ENCODE measurements at regions not wholly inside any gene's neighbourhood (a gene's known extent, or its start where the extent isn't known, plus 50 kb on each side); places are given as distances from the start of the nearest gene placed in this dataset.

DNA sequence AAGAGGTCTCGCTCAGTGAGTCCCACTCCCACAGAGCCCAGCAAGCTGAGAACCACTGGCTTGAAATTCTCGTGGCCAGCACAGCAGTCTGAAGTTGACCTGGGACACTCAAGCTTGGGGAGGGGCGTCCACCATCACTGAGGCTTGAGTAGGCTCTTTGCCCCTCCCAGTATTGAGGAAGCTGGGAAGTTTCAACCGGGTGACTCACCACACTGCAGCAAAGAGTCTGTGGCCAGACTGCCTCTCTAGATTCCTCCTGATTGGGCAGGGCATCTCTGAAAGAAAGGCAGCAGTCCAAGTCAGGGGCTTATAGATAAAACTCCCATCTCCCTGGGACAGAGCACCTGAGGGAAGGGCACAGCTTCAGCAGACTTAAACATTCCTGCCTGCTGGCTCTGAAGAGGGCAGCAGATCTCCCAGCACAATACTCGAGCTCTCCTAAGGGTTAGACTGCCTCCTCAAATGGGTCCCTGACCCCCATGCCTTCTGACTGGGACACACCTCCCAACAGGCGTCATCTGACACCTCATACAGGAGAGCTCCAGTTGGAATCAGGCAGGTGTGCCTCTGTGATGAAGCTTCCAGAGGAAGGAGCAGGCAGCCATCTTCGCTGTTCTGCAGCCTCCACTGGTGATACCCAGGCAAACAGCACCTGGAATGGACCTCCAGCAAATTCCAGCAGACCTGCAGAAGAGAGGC, 970.9 kb upstream of the LRRN3 start:
- intact Hi-C loops (cut with micrococcal nuclease) = no loop called here
- Histone ChIP-seq H3K4me1 (ENCODE audit: control insufficient read depth in 1 of 2, insufficient read depth in 2 of 2, low read length in 2 of 2) (no peaks in the 10 kb centered on the region), H3K79me2 (ENCODE audit: insufficient read depth, low read length) (no peaks in the 10 kb centered on the region), H3K9ac (ENCODE audit: insufficient read depth, low read length, poor library complexity, severe bottlenecking) (no peak overlapping the region), H3K4me2 (replicated peaks; ENCODE audit: extremely low read depth, low read length, poor library complexity, severe bottlenecking) (no peak overlapping the region), H3K9me3 (replicated peaks in 1 of 2; ENCODE audit: control insufficient read depth in 1 of 2, insufficient read depth in 1 of 2, low read length in 2 of 2) (peaks cover 12 to 23% of the 10 kb centered on the region in 2 donors), H4K20me1 (ENCODE audit: insufficient read depth, low read length) (no peaks in the 10 kb centered on the region), H3K27me3 (ENCODE audit: control insufficient read depth in 2 of 2, insufficient read depth in 2 of 2, low read length in 2 of 2) (no peaks in the 10 kb centered on the region), H3K27ac (ENCODE audit: low read depth in 1 of 2, low read length in 2 of 2) (no peak overlapping the region), H2AFZ (ENCODE audit: insufficient read depth, low read depth, low read length, poor library complexity, severe bottlenecking) (no peak overlapping the region), H3K36me3 (replicated peaks in 1 of 2; ENCODE audit: control insufficient read depth in 1 of 2, insufficient read depth in 2 of 2, low read length in 2 of 2) (no peaks in the 10 kb centered on the region), H3K4me3 (replicated peaks in 1 of 3; ENCODE audit: low read depth in 2 of 3, low read length in 3 of 3) (no peak overlapping the region)
- no peaks in the 10 kb centered on the region for H3K27me3 Mint-ChIP-seq (ENCODE audit: low read depth in 3 of 3)
- no peaks in the 10 kb centered on the region for H3K4me1 Mint-ChIP-seq
- H3K36me3 Mint-ChIP-seq = no peaks in the 10 kb centered on the region
- peaks cover 4 to 20% (median 8%) of the 10 kb centered on the region in 7 donors for H3K9me3 Mint-ChIP-seq
- TF ChIP-seq, protein P1, sequence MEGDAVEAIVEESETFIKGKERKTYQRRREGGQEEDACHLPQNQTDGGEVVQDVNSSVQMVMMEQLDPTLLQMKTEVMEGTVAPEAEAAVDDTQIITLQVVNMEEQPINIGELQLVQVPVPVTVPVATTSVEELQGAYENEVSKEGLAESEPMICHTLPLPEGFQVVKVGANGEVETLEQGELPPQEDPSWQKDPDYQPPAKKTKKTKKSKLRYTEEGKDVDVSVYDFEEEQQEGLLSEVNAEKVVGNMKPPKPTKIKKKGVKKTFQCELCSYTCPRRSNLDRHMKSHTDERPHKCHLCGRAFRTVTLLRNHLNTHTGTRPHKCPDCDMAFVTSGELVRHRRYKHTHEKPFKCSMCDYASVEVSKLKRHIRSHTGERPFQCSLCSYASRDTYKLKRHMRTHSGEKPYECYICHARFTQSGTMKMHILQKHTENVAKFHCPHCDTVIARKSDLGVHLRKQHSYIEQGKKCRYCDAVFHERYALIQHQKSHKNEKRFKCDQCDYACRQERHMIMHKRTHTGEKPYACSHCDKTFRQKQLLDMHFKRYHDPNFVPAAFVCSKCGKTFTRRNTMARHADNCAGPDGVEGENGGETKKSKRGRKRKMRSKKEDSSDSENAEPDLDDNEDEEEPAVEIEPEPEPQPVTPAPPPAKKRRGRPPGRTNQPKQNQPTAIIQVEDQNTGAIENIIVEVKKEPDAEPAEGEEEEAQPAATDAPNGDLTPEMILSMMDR (IDR thresholded peaks at IDR 0.05) = no peak
- no peak overlapping the region for H3K4me3 Mint-ChIP-seq
- H3K27ac Mint-ChIP-seq = no peak overlapping the region
- no peak for DNase-seq
- 81% methylated on average over 5 of the region's 7 CpGs for WGBS (ENCODE audit: insufficient coverage)

DNA sequence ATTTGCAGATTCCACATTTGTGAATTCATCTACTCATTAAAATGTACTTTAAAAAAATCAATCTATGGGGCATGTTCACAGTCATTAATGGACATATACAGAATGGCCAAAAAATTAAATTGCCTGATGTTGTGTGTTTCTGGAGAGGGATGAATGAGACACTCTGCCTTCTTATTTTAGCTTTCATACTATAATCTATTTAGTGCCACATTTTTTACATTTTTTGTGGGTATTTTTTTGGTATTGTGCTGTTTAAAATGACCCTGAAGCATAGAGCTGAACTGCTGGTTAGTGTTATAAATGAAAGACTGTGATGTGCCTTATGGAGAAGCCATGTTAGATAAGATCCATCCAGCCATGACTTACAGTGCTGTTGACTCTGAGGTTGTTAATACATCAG, 961.8 kb upstream of the LRRN3 start:
- no peak overlapping the region for H3K27ac ChIP-seq (ENCODE audit: low read depth in 1 of 2, low read length in 2 of 2)
- TF ChIP-seq, protein P1 (IDR thresholded peaks at IDR 0.05) = no peak
- H4K20me1 ChIP-seq (ENCODE audit: insufficient read depth, low read length) = no peaks in the 10 kb centered on the region
- H3K79me2 ChIP-seq (ENCODE audit: insufficient read depth, low read length) = no peaks in the 10 kb centered on the region
- intact Hi-C loops (cut with micrococcal nuclease) = no loop called here
- H2AFZ ChIP-seq (ENCODE audit: insufficient read depth, low read depth, low read length, poor library complexity, severe bottlenecking) = no peak overlapping the region
- H3K4me3 Mint-ChIP-seq = no peak overlapping the region
- no peaks in the 10 kb centered on the region for H3K27me3 ChIP-seq (ENCODE audit: control insufficient read depth in 2 of 2, insufficient read depth in 2 of 2, low read length in 2 of 2)
- no peak overlapping the region for H3K9ac ChIP-seq (ENCODE audit: insufficient read depth, low read length, poor library complexity, severe bottlenecking)
- DNase-seq = no peak
- H3K36me3 Mint-ChIP-seq = no peaks in the 10 kb centered on the region
- H3K4me2 ChIP-seq (replicated peaks; ENCODE audit: extremely low read depth, low read length, poor library complexity, severe bottlenecking) = no peak overlapping the region
- H3K9me3 Mint-ChIP-seq = peaks cover 0 to 2% (median 0%) of the 10 kb centered on the region in 7 donors
- H3K4me3 ChIP-seq (replicated peaks in 1 of 3; ENCODE audit: low read depth in 2 of 3, low read length in 3 of 3) = no peak overlapping the region
- no peaks in the 10 kb centered on the region for H3K4me1 ChIP-seq (ENCODE audit: control insufficient read depth in 1 of 2, insufficient read depth in 2 of 2, low read length in 2 of 2)
- no peaks in the 10 kb centered on the region for H3K4me1 Mint-ChIP-seq
- no peak overlapping the region for H3K27ac Mint-ChIP-seq
- H3K36me3 ChIP-seq (replicated peaks in 1 of 2; ENCODE audit: control insufficient read depth in 1 of 2, insufficient read depth in 2 of 2, low read length in 2 of 2) = no peaks in the 10 kb centered on the region
- peaks cover 0 to 6% of the 10 kb centered on the region in 2 donors for H3K9me3 ChIP-seq (replicated peaks in 1 of 2; ENCODE audit: control insufficient read depth in 1 of 2, insufficient read depth in 1 of 2, low read length in 2 of 2)
- peaks cover 0 to 1% (median 0%) of the 10 kb centered on the region in 3 donors for H3K27me3 Mint-ChIP-seq (ENCODE audit: low read depth in 3 of 3)
